NCI-H1694 treated with DMSO at 0.1 percent for 48 hours (cell line): ENCODE measurements at regions not wholly inside any gene's neighbourhood (a gene's known extent, or its start where the extent isn't known, plus 50 kb on each side); places are given as distances from the start of the nearest gene placed in this dataset.
"Not testable (repeated sequence)": the region's sequence is repeated elsewhere in the genome, so short reads cannot be mapped to it uniquely, and the experiment has no call there.

Experiments
- DNase-seq: peaks from one replicate; lab custom pipeline; 2025; lab: John Stamatoyannopoulos, UW

DNA sequence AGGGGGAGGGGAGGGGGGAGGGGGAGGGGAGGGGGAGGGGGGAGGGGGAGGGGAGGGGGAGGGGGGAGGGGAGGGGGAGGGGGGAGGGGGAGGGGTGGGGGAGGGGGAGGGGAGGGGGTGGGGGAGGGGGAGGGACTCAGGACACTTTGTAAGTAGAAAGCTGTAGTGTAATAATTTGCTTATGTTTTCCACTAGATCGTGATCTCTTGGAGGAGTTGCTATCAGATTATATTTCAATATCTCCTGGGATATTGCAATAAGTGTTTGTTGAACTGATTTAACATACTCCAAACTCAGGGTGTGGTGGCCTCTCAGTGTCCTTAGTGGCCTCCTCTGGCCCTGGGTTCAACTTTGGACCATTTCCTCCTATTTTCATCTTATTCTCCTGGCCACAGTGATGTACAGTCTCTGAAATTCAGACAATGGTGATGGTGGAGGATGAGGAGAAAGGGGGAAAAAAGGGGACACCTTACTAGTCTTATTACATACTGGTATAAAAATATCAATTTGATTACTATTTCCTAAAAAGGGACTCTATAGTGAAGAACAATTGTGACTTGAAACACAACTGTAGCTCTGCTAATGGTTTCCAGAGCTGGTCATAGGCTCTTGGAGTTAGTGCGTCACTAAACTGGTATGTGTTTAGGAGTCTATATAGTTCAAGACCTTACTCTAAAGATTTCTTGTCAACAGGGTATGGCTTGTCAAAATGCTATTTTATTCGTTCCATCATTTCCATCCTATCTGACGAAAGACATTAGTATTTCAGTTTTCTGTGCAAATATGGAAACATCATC, 89.6 kb downstream of the DDX1 start:
- no peak for DNase-seq

DNA sequence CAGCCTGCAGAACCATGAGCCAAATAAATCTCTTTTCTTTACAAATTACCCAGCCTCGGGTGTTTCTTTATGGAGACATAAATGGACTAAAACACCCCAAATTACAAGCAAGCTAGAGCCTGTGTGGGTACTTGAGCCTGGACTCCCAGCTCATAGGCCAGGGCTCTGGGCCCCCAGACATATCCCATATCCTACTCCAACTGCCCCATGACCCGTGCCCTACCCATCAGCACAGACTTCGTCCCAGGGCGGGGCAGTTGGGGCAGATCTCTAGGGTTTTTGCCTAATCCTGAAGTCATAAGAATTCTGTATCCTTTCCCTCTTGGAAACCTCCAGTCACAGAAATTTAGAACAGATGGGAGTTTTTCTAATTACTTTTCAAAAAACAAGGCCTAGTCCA, 90.7 kb downstream of the DDX1 start:
- no peak for DNase-seq

DNA sequence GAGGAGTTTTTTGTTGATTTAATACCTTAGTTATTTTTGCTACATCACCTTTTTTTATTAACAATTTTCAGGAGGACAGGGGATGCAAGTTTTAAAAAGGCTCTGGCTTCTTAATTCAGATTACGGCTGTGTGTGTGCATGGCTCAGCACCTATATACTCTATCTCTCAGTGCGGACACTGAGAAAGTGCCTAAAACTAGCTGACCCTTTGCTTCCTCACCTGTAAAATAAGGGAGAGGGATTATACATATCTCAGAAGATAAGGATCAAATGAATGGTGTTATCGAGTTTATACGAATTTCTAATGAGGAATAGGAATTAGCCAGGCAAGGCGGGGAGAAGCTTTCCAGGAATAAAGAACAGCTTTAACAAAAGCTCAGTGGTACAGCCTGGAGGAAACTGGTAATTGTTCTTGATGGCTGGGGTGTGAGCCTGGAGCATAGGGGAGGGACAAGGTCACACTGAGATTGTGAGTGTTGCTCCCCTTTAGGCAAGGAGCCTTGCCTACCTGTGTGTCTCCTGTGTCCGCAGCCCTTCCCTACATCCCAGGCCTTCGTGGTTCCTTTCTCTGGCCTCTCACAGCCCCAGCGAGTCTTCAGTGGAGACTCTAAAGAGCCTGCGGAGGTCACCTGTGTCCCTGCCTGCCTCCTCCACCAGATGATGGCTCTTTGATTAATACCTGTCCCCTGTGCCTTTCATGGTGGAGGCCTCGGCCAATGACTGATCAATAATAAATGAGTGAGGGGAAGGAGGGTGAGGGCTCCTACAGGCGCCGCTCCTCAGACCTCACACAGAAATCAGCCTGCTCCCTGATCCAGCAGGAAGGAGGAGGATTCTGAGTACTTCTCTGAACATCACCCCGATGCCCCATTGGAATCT, 92.7 kb downstream of the DDX1 start:
- DNase-seq, result no peak

DNA sequence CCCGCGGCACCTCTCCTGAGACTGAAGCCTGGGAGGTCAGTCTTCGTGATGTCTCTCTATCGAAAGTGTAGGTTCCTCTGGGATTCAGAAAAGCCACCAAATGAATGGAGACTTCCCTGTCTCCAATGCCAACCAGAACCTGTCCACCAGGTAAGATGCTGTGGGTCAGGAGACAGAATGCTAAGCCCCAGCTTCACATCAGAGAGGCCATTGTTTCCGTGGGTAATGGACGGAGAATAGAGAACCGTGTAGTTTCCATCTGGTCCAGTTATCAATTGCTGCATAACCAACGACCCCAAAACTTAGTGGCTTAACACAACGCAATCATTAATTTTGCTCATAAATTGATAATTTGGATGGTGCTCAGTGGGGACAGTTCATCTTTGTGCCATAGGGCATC, 93.5 kb downstream of the DDX1 start:
- DNase-seq, result no peak

DNA sequence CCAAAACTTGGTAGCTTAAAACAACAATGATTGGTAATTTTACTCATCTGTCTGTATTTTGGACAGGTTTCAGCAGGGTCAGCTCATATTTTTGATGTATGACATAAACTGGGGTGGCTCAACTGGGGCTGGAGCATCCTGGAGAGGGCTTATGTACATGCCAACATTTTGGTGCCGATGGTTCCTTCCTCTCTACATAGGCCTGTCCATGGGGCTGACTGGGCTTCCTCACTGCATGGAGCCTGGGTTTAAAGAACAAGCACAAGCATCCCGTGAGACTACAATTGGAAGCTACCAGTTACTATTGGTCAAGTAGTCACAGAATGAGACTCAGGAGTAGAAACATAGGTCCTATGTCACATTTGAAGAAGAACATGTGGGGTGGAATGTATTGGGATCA, 95.0 kb downstream of the DDX1 start:
- DNase-seq, result no peak

DNA sequence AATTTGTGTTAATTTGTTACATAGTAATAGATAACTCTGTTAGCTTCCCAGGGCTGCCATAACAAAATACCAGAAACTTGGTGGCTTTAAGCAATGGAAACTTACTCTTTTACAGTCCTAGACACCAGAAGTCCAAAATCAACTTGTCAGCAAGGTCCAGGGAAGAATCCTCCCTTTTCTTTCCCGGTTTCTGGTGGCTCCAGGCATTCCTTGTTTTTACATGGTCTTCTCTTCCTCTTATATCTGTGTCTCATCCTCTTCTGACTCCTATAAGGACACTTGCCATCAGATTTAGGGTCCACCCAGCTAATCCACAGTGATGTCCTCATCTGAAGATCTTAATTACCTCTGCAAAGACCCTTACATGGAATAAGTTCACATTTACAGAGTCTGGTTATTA, 95.6 kb downstream of the DDX1 start:
- DNase-seq, result no peak

DNA sequence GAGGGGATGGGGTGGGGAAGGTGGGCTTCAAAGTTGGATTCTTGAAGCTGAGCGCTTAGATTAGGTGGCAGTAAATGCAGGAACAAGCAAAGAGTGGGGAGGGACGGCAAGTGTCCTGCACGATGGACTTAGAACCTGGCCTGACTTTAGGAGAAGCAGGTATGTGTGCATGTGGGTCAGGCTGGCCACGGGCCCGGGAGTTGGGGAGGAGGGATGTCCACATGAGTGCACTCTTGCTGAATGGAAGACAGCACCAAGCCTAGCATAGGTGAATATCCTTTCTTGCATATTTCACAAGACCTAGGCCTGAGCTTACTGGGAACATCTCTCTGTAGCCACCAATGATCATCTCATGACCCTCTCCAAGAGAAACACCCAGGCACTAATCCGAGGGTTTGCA, 96.1 kb downstream of the DDX1 start:
- no peak for DNase-seq

DNA sequence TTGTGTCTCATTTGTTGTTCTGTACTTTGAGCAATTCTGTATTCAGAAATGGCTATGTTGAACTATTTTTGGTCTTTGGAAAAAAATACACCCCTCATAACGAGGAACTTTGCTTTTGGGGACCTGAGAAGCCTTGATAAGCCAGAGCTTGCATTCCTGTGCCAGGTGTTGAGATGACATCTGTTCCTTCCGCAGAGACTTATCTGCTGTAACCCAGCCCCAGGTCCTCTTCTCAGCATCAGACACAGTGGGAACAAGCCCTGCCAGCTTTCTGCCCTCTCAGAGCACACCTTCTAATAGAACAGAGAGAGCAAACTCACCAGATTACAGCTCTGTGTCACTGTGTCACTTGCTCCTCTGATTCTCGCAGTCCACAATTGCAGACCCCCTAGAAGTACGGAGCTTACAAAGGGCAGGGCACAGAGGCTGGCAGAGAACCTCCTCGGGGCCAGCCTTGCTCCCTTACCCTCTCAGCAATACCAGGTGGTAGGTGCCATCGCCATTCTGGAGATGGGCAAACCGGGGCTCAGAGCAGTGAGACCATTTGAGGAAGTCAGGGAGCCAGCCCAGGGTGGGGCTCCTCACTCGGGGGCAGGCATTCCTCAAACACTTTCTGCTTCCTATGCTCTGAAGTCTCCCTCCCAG, 97.4 kb downstream of the DDX1 start:
- DNase-seq, result no peak

DNA sequence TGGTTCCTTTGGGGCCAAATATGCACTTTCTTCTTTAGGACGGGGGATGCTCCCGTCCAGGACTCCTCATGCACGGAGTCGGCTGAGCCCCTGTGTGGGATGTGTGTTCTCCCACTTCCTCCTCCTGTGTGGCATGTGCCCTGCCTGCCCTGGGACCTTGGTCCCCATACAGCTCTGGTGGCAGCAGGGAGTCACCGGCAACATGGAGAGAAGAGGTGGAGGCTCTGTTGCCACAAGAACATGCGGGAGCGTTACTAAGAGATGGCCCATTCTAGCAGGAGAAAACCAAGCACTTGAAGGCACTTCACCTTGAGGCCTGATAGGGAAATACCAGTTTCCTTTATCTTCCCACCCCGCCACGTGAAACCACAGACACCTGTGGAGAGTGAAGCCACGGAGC, 98.0 kb downstream of the DDX1 start:
- DNase-seq, result no peak

DNA sequence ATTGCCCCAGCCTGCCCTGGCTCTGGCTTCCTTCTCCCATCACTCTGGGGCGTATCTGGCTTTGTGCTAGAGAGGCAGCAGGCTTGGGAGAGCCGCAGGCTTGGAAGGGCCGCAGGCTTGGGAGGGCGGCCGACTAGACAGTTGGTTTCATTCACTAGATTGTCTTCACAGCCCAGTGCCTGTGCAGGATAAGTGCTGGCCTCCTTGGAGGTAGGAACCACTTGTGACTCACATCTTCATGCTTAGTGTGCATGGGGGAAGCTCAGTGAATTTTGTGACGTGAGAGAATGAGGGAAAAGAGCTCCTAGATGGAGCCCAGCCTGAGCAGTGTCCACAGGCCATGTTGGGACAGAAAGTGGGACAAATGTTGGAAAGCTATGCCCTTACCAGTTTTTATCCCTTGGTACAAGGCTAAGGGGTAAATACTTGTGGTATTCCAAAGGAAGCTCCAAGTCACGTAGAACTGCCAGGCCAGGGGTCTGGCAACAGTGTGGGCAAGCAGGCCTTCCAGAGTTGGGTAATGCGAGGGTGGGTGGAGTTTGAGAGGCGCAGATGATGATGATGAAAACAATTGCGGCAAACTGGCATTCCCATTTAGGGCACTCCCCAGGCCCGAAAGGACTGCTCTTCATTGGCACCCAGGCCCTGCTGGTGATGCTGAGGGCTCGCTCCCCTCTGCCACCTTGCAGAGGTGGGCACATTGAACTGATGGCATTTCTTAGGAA, 100.1 kb downstream of the DDX1 start:
- DNase-seq, result no peak

DNA sequence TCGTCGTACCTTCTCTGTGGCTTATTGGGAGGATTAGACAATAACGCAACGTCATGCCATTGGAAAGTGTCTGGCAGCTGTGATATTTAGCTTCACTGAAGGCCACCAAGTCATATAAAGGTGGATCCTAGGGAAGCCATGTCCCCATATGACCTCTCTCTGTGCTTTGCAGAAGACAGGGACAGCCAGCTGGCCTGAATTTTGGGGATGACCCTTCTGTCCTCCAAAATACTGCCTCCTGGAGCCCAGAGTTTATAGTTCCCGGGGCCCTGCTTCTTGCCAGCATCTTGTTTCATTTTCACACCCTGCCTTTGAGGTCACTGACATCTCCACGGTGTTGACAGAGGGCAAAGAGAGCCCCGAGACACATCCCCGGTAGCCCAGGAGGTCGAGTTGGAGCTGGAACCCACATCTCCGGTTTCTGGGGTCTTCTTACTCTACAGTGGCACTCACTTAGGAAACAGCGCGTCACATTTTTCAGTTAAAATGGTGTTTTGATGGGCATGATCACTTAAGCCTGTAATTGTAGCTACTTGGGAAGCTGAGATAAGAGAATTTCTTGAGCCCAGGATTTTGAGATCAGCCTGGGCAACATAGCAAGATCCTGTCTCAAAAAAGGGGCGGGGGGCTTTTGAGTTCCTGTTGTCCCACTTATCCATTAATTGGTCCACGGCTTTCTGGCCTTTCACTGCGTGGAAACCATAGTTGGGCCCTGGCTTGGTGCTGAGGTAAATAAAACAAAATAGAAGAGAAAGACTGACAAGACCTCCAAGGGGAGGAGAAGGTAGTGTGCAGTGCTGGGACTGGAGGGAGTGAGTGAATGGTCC, 101.1 kb downstream of the DDX1 start:
- no peak for DNase-seq

DNA sequence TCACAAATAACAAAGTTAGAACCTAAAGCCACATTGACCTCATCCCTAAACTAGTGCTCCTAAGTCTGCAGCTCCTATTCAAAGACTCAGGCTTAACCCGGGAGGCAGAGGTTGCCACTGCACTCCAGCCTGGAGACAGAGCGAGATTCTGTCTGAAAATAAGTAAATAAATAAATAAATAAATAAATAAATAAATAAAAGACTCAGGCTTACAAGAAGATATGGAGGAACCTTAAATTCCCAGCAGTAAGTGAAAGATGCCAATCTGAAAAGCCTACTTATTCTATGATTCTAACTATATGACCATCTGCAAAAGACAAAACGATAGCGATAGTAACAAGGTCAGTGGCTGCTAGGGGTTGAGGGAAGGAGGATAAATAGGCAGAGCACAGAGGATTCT, 101.7 kb downstream of the DDX1 start:
- DNase-seq, result no peak

DNA sequence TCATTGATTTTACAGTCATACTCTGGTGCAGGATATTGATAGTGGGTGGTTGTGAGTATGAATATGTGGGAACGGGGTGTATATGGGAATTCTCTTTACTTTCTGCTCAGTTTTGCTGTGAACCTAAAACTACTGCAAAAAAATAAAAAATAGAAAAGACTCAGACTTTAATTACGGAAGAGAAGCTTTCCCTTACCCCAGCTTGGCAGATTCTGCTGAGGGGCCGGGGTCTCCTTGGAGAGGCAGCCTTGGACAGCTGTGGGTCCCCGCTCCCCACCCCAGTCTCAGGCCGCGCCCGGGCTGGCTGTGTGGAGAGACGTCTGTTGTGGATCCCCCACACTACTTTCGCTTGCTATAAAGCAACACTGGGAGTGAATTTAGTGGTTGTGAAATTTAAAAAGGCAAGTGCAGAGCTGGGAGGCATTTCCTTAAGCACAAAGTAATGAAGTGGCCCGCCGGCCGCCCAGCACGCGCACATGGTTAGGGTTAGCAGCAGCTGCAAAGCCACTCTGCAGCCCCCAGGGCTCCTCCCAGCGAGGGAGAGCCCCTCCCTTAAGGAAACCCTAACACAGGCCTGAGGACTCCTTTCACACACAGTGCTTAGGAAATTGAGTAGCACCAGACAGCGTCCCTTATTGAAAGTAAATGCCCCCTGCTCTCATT, 102.4 kb downstream of the DDX1 start:
- DNase-seq, result no peak

DNA sequence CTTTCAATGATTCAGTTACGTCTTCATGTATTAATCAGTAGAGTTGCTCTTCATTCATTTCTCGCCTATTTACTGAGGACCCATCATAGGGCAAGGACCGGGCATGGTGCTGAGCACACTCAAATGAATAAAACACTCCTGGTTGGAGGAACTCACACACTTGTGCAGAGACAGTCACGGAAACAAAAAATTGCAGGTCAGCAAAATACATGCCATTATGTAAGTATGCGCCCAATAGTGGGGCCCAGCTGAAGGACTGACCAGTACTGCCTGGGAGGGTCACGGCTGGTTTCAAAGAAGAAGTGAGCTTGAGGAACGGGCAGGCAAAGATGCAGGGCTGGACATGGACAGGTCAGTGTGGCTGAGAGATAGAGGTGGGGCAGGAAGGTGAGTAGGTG, 102.9 kb downstream of the DDX1 start:
- no peak for DNase-seq

DNA sequence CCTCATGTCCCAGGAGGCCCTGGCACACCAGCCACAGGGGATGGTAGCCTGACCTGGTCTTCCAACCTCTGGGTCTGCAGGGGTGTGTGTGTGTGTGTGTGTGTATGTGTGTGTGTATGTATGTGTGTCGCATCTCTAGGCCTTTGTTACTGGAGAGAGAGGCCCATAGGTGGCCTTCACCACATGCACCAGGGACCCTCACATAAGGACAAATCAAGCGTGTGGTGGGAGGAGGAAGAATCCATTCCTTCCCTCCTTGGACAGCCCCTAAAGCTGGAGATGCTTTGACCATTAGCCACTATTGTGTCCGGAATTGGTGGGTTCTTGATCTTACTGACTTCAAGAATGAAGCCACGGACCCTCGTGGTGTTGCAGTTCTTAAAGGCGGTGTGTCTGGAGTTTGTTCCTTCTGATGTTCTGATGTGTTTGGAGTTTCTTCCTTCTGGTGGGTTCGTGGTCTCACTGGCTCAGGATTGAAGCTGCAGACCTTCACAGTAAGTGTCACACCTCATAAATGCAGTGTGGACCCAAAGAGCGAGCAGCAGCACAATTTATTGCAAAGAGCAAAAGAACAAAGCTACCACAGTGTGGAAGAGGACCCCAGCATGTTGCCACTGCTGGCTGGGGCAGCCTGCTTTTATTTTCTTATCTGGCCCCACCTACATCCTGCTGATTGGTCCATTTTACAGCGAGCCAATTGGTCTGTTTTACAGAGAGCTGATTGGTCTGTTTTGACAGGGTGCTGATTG, 104.1 kb downstream of the DDX1 start:
- DNase-seq, result no peak

DNA sequence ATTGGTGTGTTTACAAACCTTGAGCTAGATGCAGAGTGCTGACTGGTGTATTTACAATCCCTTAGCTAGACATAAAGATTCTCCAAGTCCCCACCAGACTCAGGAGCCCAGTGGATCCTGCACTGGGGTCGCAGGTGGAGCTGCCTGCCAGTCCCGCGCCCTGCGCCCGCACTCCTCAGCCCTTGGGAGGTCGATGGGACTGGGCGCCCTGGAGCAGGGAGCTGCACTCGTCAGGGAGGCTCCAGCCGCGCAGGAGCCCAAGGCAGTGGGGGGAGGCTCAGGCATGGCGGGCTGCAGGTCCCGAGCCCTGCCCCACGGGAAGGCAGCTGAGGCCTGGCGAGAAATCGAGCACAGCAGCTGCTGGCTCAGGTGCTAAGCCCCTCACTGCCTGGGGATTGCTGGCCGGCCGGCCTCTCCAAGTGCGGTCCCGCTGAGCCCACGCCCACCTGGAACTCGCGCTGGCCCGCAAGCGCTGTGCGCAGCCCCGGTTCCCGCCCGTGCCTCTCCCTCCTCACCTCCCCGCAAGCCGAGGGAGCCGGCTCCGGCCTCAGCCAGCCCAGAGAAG, 105.0 kb downstream of the DDX1 start:
- DNase-seq, result not testable (repeated sequence)

DNA sequence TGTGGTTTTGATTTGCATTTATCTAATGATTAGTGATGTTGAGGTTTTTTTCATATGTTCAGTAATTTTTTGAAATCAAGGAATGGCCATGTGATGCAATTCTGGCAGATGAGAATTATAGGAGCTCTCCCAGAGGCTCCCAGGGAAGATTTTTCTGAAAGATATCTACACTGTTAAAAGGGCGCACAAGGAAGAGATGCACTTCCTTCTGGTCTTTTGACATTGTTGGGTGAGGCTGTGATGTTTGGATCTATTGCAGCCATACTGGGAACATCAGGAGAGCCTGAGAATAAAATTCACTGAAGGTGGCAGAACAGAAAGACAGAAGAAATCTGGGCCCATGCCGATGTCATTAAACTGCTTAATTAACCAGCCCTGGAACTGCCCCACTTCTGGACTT, 108.5 kb downstream of the DDX1 start:
- no peak for DNase-seq

DNA sequence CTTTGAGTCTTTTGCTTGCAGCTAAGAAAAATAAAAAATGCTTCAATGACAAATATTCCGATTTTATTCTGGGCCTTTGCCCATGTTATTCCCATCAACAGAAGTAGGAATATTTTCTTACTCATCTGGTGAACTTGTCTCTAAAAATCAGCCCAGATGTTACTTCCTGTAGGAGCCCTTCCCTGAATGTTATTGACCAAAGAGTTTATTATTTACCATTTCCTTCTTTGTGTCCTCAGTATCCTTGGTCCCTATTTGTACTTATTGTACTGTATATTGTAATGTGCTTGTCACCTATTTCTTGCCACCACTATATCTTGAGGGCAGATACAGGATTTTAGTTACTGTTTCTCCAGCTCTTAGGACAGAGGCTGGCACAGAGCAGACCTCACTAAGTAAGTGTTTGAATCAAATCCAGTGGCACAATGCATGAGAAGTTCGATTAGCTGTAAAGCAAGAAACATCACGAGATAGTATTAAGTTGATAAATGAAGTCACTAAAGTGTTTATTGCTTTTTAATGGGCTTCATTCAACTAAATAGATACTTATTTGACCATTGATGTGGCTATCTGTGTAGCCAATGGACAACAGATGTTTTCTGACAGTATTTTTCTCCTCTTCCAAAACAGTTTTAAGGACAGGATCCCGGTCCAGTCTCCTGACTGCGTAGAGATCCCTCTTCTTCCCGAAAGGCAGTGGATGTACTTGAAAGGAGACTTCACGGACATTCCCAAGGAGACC, 109.1 kb downstream of the DDX1 start:
- no peak for DNase-seq

DNA sequence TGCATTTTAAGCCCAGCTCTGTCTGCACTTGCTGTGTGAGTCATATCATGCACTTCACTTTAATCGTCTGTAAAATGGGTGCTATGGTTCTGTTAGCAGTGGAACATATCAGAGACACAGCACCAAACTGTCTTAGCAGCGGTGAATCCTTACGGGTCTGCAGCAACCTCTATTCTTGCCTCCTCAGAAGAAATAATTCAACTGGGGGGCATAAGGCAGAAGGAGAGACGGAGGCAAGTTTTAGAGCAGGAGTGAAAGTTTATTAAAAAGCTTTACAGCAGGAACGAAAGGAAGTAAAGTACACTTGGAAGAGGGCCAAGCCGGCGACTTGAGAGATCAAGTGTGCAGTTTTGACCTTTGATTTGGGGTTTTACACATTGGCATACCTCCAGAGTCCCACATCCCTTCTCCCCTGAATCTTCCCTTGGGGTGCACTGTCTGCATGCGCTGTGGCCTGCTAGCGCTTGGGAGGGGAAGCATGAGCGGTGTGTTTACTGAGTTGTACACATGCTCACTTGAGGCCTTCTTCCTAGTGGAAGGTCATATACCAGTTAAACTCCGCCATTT, 109.8 kb downstream of the DDX1 start:
- no peak for DNase-seq
